Fibroblast of lung (primary cell): ENCODE measurements at regions not wholly inside any gene's neighbourhood (a gene's known extent, or its start where the extent isn't known, plus 50 kb on each side); places are given as distances from the start of the nearest gene placed in this dataset.

Experiments used
- DNase-seq, 2 donors: peaks; one replicate each; pipeline versions ENCODE4 v3.0.0 to v3.0.0-alpha.2; 2010; ENCODE audit warnings: low read depth in 2 of 2
- H2AFZ ChIP-seq: 2 replicates; pipeline ENCODE4 v1.5.1; 2012; ENCODE audit warnings: low read length, control low read depth, inconsistent platforms
- H3K27ac ChIP-seq: 2 replicates; pipeline ENCODE4 v1.5.1; 2011; ENCODE audit warnings: low read length, control low read depth; ENCODE audit not compliant: insufficient read depth
- H3K27me3 ChIP-seq: 2 replicates; pipeline ENCODE4 v1.5.1; 2011; ENCODE audit warnings: mild to moderate bottlenecking, low read length; ENCODE audit not compliant: control insufficient read depth, insufficient read depth
- H3K36me3 ChIP-seq: 2 replicates; pipeline ENCODE4 v1.5.1; 2011; ENCODE audit warnings: low read length; ENCODE audit not compliant: control insufficient read depth, insufficient read depth
- H3K4me1 ChIP-seq: 2 replicates; pipeline ENCODE4 v1.5.1; 2011; ENCODE audit warnings: low read length; ENCODE audit not compliant: control insufficient read depth, insufficient read depth; ENCODE audit errors: extremely low read depth
- H3K4me2 ChIP-seq: 2 replicates; pipeline ENCODE4 v1.5.1; 2011; ENCODE audit warnings: low read length, control low read depth; ENCODE audit not compliant: insufficient read depth; ENCODE audit errors: extremely low read depth
- H3K4me3 ChIP-seq, 4 experiments: fragments of 200-600 bp in 1 of 4; sonication (generic) in 1 of 4; replicated peaks in 1 of 4; 2 replicates each; pipeline ENCODE4 v1.5.1; 2011 to 2016; ENCODE audit warnings: low read length in 4 of 4, low read depth in 3 of 4, mild to moderate bottlenecking in 3 of 4, control low read depth in 2 of 4, inconsistent platforms in 1 of 4, mixed read lengths in 1 of 4; ENCODE audit not compliant: insufficient read depth in 1 of 4; ENCODE audit errors: control extremely low read depth in 1 of 4
- H3K79me2 ChIP-seq: 2 replicates; pipeline ENCODE4 v1.5.1; 2012; ENCODE audit warnings: mild to moderate bottlenecking, low read length, inconsistent platforms; ENCODE audit not compliant: control insufficient read depth, insufficient read depth
- H3K9ac ChIP-seq: 2 replicates; pipeline ENCODE4 v1.5.1; 2011; ENCODE audit warnings: mild to moderate bottlenecking, low read length, control low read depth; ENCODE audit not compliant: insufficient read depth
- H3K9me3 ChIP-seq: 2 replicates; pipeline ENCODE4 v1.5.1; 2012; ENCODE audit warnings: low read depth, low read length; ENCODE audit not compliant: control insufficient read depth, insufficient read depth
- H4K20me1 ChIP-seq: 2 replicates; pipeline ENCODE4 v1.5.1; 2011; ENCODE audit warnings: low read length; ENCODE audit not compliant: control insufficient read depth, insufficient read depth; ENCODE audit errors: extremely low read depth
- EZH2 ChIP-seq: IDR thresholded peaks from 2 replicates; pipeline ENCODE4 v1.5.1; 2012; ENCODE audit warnings: low read length, control low read depth, mild to moderate bottlenecking; ENCODE audit errors: missing control alignments
- TF ChIP-seq, protein P1 (sequence below), 2 donors: IDR thresholded peaks in 1 of 2; conservative IDR thresholded peaks in 1 of 2; 1 replicate in 1 of 2; 2 replicates in 1 of 2; pipeline ENCODE4 v1.5.1; 2011 to 2012; ENCODE audit warnings: low read length in 2 of 2, control low read depth in 1 of 2, inconsistent platforms in 1 of 2, low read depth in 1 of 2, mild to moderate bottlenecking in 1 of 2

DNA sequence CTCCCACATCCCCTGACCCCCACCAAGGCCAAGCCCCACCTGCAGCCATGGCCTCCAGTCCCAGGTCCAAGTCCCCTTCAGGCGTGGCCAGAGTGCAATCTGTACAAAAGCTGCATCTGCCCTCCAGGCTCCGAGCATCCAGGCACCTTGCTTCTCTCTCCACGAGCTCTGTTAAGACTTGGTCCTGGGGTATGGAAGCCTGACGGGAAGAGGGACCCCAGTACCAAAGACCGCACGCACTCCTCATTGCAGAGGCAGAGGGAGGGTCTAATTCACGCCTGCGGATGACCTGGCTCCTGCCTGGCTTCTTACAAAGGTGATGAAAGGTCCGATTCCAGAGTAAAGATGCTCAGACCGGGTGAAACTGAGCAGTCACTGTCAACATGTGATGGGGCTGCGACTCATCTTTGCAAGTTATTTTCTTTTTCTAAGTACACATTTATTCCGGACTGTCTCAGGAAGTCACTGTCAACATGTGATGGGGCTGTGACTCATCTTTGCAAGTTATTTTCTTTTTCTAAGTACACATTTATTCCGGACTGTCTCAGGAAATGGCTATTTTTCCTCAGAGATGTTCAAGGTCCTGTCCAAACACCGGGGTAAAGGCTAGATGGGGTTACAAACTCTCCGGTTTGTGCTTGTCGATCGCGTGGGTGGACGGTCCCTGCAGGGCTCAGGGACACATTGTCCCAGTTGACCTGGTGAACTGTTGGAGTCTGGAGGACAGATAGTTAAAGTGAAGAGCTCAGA is 252.0 kb upstream of the IRX4 start:
- DNase-seq = peak in 1 of 2 donors; percentile 46
- Histone ChIP-seq H2AFZ (no peak overlapping the region), H3K4me1 (no peaks in the 10 kb centered on the region), H3K36me3 (no peaks in the 10 kb centered on the region), H3K4me3 (no peak overlapping the region), H3K9ac (no peak overlapping the region), H3K9me3 (no peaks in the 10 kb centered on the region), H3K27ac (no peak overlapping the region), H3K4me2 (no peak overlapping the region), H3K79me2 (no peaks in the 10 kb centered on the region), H3K27me3 (no peaks in the 10 kb centered on the region), H4K20me1 (no peaks in the 10 kb centered on the region)
- no peak for TF ChIP-seq EZH2
- TF ChIP-seq, protein P1, sequence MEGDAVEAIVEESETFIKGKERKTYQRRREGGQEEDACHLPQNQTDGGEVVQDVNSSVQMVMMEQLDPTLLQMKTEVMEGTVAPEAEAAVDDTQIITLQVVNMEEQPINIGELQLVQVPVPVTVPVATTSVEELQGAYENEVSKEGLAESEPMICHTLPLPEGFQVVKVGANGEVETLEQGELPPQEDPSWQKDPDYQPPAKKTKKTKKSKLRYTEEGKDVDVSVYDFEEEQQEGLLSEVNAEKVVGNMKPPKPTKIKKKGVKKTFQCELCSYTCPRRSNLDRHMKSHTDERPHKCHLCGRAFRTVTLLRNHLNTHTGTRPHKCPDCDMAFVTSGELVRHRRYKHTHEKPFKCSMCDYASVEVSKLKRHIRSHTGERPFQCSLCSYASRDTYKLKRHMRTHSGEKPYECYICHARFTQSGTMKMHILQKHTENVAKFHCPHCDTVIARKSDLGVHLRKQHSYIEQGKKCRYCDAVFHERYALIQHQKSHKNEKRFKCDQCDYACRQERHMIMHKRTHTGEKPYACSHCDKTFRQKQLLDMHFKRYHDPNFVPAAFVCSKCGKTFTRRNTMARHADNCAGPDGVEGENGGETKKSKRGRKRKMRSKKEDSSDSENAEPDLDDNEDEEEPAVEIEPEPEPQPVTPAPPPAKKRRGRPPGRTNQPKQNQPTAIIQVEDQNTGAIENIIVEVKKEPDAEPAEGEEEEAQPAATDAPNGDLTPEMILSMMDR (conservative IDR thresholded peaks at IDR 0.05 in 1 of 2, IDR thresholded peaks at IDR 0.05 in 1 of 2; ENCODE audit: low read depth in 1 of 2, low read length in 2 of 2) = no peak

DNA sequence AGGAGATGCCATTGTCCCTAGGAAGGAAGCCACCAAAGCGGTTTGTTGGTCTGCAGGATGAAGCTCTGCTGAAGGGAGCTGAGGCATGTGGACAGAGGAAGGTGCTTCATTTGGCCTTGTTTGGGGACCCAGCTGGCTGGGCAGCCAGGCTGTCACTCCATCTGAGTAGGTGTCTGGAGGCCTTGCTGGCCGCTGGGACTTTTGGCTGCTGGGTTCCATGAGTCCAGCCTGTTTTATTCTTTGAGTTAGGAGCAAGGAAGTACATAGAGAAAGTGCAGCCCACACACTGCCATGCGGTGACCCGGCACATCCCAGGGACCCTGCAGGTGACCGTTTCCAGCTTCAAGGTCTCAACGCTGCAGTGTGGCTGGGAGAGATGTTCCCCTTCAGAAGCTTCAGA is 251.2 kb upstream of the IRX4 start:
- no peaks in the 10 kb centered on the region for H3K9me3 ChIP-seq
- no peak overlapping the region for H3K4me3 ChIP-seq
- H3K79me2 ChIP-seq = no peaks in the 10 kb centered on the region
- H3K27ac ChIP-seq = no peak overlapping the region
- H3K4me2 ChIP-seq = no peak overlapping the region
- no peaks in the 10 kb centered on the region for H4K20me1 ChIP-seq
- H3K9ac ChIP-seq = no peak overlapping the region
- no peak for TF ChIP-seq EZH2
- TF ChIP-seq, protein P1 (conservative IDR thresholded peaks at IDR 0.05 in 1 of 2, IDR thresholded peaks at IDR 0.05 in 1 of 2; ENCODE audit: low read depth in 1 of 2, low read length in 2 of 2) = no peak
- no peak overlapping the region for H2AFZ ChIP-seq
- H3K4me1 ChIP-seq = no peaks in the 10 kb centered on the region
- H3K36me3 ChIP-seq = no peaks in the 10 kb centered on the region
- DNase-seq = no peak
- H3K27me3 ChIP-seq = no peaks in the 10 kb centered on the region

DNA sequence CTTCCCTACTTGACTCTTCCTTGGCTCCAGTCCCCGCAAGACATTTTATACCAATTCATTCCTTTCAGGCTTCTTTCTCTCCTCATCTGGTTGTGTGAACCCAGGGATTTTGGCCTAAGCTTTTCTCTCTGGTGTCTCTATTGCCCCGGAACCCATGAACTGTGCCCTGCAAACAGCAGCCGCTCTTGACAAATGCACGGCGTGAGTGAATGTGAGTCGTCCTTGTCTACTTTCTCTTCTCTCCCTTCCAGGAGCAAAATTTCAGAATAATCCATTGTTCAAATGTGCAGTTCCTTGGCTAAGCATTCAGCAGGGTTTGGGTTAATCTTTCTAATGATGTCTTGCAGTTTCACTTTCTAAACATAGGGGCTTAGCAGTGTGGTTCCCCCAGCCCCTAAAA is 250.4 kb upstream of the IRX4 start:
- no peak overlapping the region for H3K27ac ChIP-seq
- no peak overlapping the region for H3K4me3 ChIP-seq
- H3K36me3 ChIP-seq = no peaks in the 10 kb centered on the region
- no peaks in the 10 kb centered on the region for H3K79me2 ChIP-seq
- no peaks in the 10 kb centered on the region for H3K4me1 ChIP-seq
- no peaks in the 10 kb centered on the region for H3K9me3 ChIP-seq
- no peak overlapping the region for H3K9ac ChIP-seq
- no peak for TF ChIP-seq EZH2
- H3K27me3 ChIP-seq = no peaks in the 10 kb centered on the region
- no peak overlapping the region for H2AFZ ChIP-seq
- peak in 1 of 2 donors; percentile 80 for DNase-seq
- H4K20me1 ChIP-seq = no peaks in the 10 kb centered on the region
- no peak overlapping the region for H3K4me2 ChIP-seq
